GM19467 (cell line): ENCODE measurements at regions not wholly inside any gene's neighbourhood (a gene's known extent, or its start where the extent isn't known, plus 50 kb on each side); places are given as distances from the start of the nearest gene placed in this dataset.
"Not testable (repeated sequence)": the region's sequence is repeated elsewhere in the genome, so short reads cannot be mapped to it uniquely, and the experiment has no call there.

Experiments
- ATAC-seq: cut with Tn5 transposase; IDR thresholded peaks from one replicate; pipeline ENCODE4 v1.9.1; 2021; ENCODE audit warnings: mild to moderate bottlenecking, moderate library complexity; ENCODE audit not compliant: unreplicated experiment

GRCh38 chr3:187795207-187795960 is 50.1 kb upstream of the BCL6 start:
- no peak for ATAC-seq

DNA sequence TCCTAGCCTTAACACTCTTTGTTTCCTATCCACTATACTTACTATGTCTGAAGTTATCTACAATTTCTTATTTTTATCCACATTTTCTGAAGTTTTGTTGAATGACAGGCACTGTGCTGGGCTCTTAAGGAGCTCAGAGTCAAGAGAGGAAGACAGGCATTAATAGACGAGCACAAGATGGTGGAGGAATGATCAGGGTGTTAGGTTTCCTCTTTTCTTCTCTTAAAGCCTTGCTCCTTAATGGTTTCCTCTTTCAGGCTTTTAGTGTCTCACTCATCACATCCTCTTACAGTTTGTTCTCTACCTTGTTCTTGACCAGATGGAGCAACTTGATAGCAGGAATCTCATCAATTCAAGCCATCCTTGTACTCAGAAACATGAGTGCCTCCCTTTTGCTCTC is 52.9 kb upstream of the BCL6 start:
- ATAC-seq: no peak

GRCh38 chr3:187798531-187799530 is 53.6 kb upstream of the BCL6 start:
- ATAC-seq: no peak

DNA sequence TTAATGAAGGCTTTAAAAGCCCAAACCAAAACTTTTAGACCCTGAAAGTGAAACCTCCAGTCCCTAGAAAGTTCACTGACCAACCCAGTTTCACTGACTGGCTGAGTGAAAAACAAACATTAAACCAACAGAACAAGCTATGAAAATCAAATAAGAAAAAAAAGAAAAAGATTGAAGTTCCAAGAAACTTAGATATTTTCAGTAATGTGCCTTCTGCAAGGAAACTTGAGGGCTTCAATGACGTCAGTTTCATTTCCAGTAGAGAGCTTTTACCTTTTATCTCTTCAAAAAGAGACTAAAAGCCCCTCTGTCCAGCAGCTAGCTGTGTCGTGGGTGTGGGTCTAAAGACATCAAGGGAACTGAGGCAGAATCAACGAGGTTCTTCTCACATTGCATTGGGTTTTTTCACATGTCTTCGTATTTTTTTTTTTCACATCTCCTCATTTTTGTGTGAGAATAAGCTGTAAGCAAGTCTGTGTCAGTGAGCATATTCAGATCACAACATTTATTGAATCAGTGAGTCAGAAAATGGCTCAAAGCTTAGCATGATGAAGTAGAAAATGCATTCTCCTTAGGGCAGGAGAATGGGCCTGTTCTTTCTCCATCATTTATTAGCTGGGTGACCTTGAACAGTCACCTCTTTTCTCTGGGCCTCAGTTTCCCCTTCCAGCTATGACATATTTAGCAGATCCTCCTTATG is 54.8 kb upstream of the BCL6 start:
- ATAC-seq: peak; percentile 51

- no peak for ATAC-seq
These were observed 55.9 kb upstream of the BCL6 start for GRCh38 chr3:187801152-187801551.

GRCh38 chr3:187802203-187802927 is 57.1 kb upstream of the BCL6 start:
- no peak for ATAC-seq

- ATAC-seq: peak; percentile 90
These were observed 57.6 kb upstream of the BCL6 start for GRCh38 chr3:187802928-187803259.

DNA sequence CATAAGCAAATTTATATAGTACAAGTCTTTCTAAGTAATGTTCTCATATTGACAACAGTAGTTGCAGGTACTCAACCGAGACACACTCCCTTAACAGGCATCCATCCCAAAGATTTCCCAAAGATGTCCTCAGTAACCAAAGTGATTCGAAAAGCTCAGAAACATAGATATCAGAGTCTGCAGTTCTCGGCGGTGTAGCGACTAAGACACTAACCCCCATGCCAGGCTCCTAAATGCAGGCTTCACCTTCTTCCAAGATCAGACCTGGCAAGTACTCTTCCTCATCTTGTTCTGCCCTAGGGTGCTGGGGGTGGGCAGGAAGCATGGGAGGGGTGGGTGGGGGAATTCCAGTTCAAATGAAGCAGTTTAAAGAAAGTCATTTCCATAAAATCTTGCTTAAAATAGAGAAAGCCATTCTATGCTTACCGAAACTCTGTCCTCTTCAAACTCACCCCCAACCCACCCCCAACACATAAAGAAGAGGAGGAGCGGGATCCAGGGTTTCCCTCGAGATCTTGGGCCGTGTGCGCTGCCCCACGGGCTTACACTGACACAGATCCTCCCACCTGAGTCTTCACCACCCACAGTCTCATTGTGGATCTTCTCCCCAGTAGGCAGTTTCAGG is 59.0 kb upstream of the BCL6 start:
- no peak for ATAC-seq

- no peak for ATAC-seq
These were observed 59.5 kb upstream of the BCL6 start for GRCh38 chr3:187804745-187805121.

DNA sequence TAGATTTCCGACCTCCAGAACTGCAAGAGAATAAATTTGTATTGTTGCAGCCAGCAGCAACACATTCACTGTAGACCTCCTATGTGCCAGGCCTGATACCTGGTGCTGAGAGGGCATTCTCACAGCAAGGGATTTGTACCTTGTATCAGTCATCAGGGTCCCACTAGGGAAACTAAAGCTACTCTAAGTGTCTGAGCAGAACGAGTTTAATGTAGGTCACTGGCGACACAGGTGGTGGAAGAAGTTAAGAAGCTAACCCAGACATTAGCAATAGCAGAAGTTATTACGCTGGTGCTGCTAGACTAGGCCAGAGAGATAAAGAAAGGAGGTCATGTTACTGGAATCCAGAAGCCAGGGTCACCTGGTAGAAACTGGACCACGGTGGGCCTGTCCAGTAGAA is 60.5 kb upstream of the BCL6 start:
- ATAC-seq: no peak

GRCh38 chr3:187807086-187807862 is 62.0 kb upstream of the BCL6 start:
- no peak for ATAC-seq

DNA sequence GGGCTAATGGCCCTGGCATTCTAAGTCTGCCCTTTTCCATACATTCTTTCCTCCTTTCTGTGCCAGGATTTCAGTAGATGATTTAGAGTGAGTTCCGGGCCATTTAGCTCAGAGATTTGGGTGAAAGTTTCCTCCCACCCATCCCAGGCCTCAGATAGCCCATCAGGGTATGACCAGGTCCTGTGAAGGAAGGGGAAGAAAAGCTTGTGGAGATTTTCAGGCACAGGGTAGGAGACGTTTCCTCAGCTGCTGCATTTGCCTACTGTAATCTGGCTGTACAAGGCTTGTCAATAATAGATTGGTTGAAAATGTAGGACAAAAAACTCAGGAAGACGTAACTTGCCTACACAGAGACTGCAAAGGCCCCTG is 63.2 kb upstream of the BCL6 start:
- ATAC-seq: no peak

DNA sequence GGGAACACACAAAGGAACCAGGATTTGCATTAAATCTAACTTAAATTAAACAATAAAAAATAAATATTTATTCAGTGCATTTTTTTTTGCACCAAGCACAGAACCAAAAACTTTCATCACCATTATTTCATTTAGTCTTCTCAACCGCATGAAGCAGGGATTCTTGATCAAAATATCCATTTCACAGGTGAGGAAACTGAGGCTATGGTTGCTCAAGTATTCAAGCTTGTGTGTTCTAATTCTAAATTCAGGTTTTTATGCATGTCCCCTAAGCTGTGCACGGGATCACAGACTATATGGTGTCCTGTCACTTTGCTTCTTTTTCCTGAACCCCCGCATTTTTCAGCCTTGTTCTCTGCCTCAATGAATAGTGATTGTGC is 64.3 kb upstream of the BCL6 start:
- no peak for ATAC-seq

- no peak for ATAC-seq
These were observed 64.8 kb upstream of the BCL6 start for GRCh38 chr3:187810021-187810446.

DNA sequence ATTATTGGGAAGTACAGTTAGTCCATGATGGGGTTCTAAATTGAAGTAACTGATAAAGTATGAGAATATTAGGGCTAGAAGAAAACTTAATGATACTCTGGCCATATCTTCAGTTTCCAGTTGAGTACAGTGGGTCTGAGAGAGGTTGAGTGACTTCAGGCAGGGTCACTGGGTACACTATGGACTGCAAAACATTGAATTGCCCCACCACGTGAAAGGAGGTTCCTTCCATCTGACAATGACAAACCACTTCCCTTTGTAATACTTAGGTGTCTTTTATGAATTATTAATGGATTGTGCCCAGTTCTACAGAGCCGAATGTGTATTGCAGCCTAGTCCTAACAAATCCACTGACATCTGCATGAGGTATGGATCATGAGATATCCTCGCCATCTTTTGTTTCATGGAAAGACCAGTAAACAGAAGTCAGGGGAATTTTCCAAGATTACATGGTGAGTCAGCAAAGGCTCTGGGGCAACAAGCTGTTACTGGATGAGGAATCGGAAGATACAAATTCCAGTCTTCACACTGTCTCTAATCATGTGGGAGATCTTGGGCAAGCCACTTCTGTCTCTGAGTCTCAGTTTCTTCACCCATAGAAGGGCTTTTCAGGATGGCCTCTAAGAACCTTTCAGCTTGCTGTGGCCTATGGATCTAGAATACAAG is 66.5 kb upstream of the BCL6 start:
- no peak for ATAC-seq

DNA sequence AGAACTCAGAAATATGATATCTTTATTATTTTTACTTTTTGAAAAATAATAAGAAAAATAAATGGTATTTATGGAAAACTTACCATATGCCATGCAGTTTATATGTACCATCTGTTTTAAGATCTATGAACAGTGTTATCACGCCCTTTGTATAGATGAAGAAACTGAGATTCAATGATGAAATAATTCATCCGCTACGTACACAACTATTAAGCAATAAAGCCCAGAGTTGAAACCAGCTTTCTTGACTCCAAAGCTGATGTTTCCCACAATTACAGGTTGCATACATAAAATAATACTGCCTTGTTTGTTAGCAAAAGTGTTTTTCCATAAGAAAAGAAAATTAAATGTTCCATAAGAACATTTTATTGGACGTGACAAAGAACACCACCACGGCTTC is 67.2 kb upstream of the BCL6 start:
- ATAC-seq: no peak

GRCh38 chr3:187813198-187813597 is 67.9 kb upstream of the BCL6 start:
- ATAC-seq: no peak

GRCh38 chr3:187817766-187818165 is 72.5 kb upstream of the BCL6 start:
- ATAC-seq: not testable (repeated sequence)

- ATAC-seq: no peak
These were observed 76.5 kb upstream of the BCL6 start for GRCh38 chr3:187821616-187822317.
